ENCODE measurements at regions not wholly inside any gene's neighbourhood (a gene's known extent, or its start where the extent isn't known, plus 50 kb on each side); places are given as distances from the start of the nearest gene placed in this dataset.

GRCh38 chr1:5514527-5515183 lies 477.6 kb downstream of the NPHP4 start:
- no peak for DNase-seq

GRCh38 chr1:5513846-5514526 lies 478.2 kb downstream of the NPHP4 start:
- DNase-seq, result no peak

GRCh38 chr1:5513179-5513578 lies 479.0 kb downstream of the NPHP4 start:
- no peak for DNase-seq

- DNase-seq, result no peak
Measured at GRCh38 chr1:5511381-5512097, 480.7 kb downstream of the NPHP4 start.

- DNase-seq, result no peak
Measured at GRCh38 chr1:5509664-5510452, 482.4 kb downstream of the NPHP4 start.

- DNase-seq, result no peak
Measured at GRCh38 chr1:5508669-5509330, 483.4 kb downstream of the NPHP4 start.

GRCh38 chr1:5507340-5507739 lies 484.9 kb downstream of the NPHP4 start:
- no peak for DNase-seq

- no peak for DNase-seq
Measured at GRCh38 chr1:5506634-5507033, 485.6 kb downstream of the NPHP4 start.

GRCh38 chr1:5505944-5506343 lies 486.3 kb downstream of the NPHP4 start:
- no peak for DNase-seq

GRCh38 chr1:5504364-5504740 lies 487.9 kb downstream of the NPHP4 start:
- no peak for DNase-seq

GRCh38 chr1:5503556-5504363 lies 488.5 kb downstream of the NPHP4 start:
- DNase-seq, result no peak

- no peak for DNase-seq
Measured at GRCh38 chr1:5502311-5503194, 489.7 kb downstream of the NPHP4 start.

GRCh38 chr1:5501206-5501930 lies 490.9 kb downstream of the NPHP4 start:
- DNase-seq, result no peak

GRCh38 chr1:5500541-5500940 lies 491.7 kb downstream of the NPHP4 start:
- DNase-seq, result no peak

- DNase-seq, result no peak
Measured at GRCh38 chr1:5497503-5497902, 494.7 kb downstream of the NPHP4 start.

GRCh38 chr1:5495596-5496410 lies 496.4 kb downstream of the NPHP4 start:
- DNase-seq, result no peak

GRCh38 chr1:5494518-5494917 lies 497.7 kb downstream of the NPHP4 start:
- no peak for DNase-seq

- DNase-seq, result no peak
Measured at GRCh38 chr1:5493851-5494311, 498.3 kb downstream of the NPHP4 start.

- DNase-seq, result no peak
Measured at GRCh38 chr1:5493275-5493674, 498.9 kb downstream of the NPHP4 start.

All from GF-D8 (cell line).